ENCODE measurements at regions not wholly inside any gene's neighbourhood (a gene's known extent, or its start where the extent isn't known, plus 50 kb on each side); places are given as distances from the start of the nearest gene placed in this dataset.

DNA sequence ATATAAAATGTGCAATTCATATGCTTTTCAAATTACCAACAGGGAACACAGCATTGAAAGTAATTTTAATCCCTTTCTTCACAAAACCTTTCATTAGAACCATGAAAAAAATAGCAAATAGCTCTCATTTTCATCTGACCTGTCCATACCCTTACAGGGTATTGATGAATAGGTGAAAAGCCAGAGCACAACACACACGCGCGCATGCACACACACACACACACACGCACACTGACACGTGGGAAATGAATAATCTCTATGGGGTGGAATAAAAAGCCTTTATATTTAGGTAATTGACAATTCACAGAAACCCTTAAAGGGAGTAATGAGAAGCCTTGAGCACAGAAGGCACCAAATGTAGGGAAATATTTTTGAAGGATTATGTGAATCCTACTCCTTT, 76.2 kb upstream of the POU2AF2 start:
- ATAC-seq (replicated peaks in 6 of 8): peak in 3 of 8 experiments; percentile 54 to 80 (median 59)
- 56 to 100% (median 66%) methylated on average over 2 to 5 of the region's 5 CpGs; no CpG with 5 or more reads in 3 of the 10 experiments for WGBS, 10 experiments
- in situ Hi-C loops (cut with MboI; ENCODE audit: low pct_unique_long_range_greater_than_20kb in 2 of 9, low sequenced_read_pairs in 9 of 9, unreplicated experiment in 9 of 9): no loop called here
- Histone ChIP-seq H3K4me3 (no peak overlapping the region), H3K27ac (no peak overlapping the region), H3K4me1 (replicated peaks in 1 of 2) (peaks cover 2 to 20% of the 10 kb centered on the region in 2 donors)

DNA sequence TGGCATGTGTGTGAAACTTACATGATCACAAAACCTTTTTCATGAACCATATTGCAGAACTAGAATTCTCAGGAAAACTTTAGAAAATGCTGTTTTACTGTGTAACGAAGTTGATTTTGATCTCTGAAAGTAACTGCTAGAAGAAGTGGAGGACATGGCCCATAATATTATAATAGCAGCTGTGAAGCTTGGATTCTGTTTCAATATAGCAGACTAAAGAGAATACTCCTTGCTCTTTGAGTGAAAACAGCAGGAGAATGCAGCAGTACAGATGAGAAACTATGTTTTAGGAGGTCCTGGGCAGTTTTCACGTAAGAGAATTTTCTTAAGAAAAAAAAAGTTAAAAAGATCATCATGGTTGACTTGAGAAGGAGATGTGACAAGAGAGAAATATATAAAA, 76.7 kb upstream of the POU2AF2 start:
- no peak overlapping the region for H3K4me3 ChIP-seq
- H3K4me1 ChIP-seq (replicated peaks in 1 of 2): peaks cover 2 to 20% of the 10 kb centered on the region in 2 donors
- in situ Hi-C loops (cut with MboI; ENCODE audit: low pct_unique_long_range_greater_than_20kb in 2 of 9, low sequenced_read_pairs in 9 of 9, unreplicated experiment in 9 of 9): no loop called here
- 61 to 100% (median 92%) methylated on average over 1 to 2 of the region's 2 CpGs; no CpG with 5 or more reads in 1 of the 10 experiments for WGBS, 10 experiments
- no peak for ATAC-seq (replicated peaks in 6 of 8)
- H3K27ac ChIP-seq: no peak overlapping the region

DNA sequence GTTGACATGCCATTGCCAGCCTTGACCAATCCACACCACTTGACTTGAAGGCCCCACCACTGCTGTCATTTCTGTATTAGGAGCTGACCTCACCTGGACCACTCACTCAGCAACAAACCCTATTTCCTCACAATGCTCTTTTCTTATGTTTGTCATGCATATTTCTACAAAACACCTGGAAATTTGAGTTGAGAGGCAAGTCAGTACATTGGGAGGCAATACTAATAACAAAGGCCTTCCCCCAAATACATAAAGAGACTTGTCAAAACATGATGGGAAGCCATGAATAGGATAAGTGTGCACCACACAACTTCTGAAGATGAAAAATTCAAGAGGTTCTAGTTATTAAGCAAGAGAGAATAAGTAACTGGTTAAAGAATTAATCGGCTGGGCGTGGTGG, 77.9 kb upstream of the POU2AF2 start:
- no peak overlapping the region for H3K4me3 ChIP-seq
- H3K27ac ChIP-seq: no peak overlapping the region
- WGBS, 10 experiments: 88 to 100% (median 100%) methylated on average over 2 of the region's 2 CpGs; no CpG with 5 or more reads in 5 of the 10 experiments
- H3K4me1 ChIP-seq (replicated peaks in 1 of 2): peaks cover 5 to 16% of the 10 kb centered on the region in 2 donors
- ATAC-seq (replicated peaks in 6 of 8): no peak
- in situ Hi-C loops (cut with MboI; ENCODE audit: low pct_unique_long_range_greater_than_20kb in 2 of 9, low sequenced_read_pairs in 9 of 9, unreplicated experiment in 9 of 9): no loop called here

DNA sequence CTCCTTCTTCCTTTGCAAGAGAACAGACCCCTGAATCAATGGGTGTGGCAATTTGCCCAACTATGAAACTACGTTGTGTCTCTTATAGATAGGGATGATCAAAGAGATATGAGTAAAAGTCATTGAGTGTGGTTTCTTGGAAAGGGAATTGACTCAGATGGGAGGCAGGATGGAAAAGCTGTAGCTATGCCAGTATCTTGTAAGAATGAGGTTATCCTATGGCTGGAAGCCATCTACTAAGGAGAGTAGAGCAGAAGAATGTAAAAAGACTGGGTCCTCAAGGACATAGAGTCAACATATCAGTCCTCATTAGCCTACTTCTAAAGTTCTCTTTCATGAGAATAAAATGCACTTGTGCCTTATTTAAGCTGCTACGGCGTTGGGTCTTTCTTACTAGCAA, 78.9 kb upstream of the POU2AF2 start:
- peaks cover 6 to 12% of the 10 kb centered on the region in 2 donors for H3K4me1 ChIP-seq (replicated peaks in 1 of 2)
- H3K4me3 ChIP-seq: no peak overlapping the region
- no peak for ATAC-seq (replicated peaks in 6 of 8)
- WGBS, 10 experiments: 71 to 100% (median 90%) methylated on average over 1 to 3 of the region's 3 CpGs; no CpG with 5 or more reads in 1 of the 10 experiments
- H3K27ac ChIP-seq: no peak overlapping the region
- in situ Hi-C loops (cut with MboI; ENCODE audit: low pct_unique_long_range_greater_than_20kb in 2 of 9, low sequenced_read_pairs in 9 of 9, unreplicated experiment in 9 of 9): no loop called here

DNA sequence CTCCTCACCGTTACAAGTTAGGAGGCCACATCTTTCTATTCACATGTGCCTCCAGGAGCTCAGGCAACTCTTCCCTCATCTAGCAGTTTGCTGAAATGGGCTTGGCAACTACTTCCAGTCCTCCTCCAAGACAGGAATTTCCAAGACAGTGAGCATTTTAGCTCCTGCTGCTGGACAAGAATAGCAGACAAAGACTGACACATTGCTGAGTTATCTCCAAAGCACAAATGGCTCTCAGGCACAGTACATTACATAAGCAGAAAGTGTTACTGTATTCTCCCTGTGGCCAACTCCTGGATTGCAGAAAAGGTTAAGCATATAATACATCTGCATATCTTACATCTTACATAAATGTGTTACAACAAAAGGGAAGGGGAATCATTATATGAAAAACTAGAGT, 83.2 kb upstream of the POU2AF2 start:
- 0 to 100% (median 0%) methylated on average over 1 of the region's 1 CpG; no CpG with 5 or more reads in 5 of the 10 experiments for WGBS, 10 experiments
- peaks cover 0 to 6% of the 10 kb centered on the region in 2 donors for H3K4me1 ChIP-seq (replicated peaks in 1 of 2)
- in situ Hi-C loops (cut with MboI; ENCODE audit: low pct_unique_long_range_greater_than_20kb in 2 of 9, low sequenced_read_pairs in 9 of 9, unreplicated experiment in 9 of 9): no loop called here
- no peak overlapping the region for H3K4me3 ChIP-seq
- no peak overlapping the region for H3K27ac ChIP-seq
- peak in 3 of 8 experiments; percentile 43 to 90 (median 83) for ATAC-seq (replicated peaks in 6 of 8)

DNA sequence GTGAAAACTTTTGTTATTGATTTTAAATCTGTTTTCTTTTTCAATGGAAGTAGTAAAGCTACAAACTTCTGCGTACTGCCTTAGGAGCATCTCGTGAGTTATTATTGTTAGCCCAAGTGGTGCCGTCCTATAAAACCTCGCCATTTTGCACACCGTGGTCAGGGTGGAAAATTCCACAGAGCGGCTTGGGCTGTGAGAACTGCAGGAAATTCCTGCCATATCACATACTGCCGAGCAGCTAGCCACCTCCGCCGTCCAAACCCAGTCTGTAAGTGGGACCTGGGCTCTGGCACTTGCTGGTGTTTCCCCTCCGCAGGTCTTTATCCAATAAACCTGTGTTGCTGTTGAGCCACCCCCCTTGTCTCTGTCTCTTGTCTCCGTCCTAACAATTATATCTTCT, 88.0 kb upstream of the POU2AF2 start:
- Histone ChIP-seq H3K27ac (no peak overlapping the region), H3K4me3 (no peak overlapping the region), H3K4me1 (replicated peaks in 1 of 2) (peaks cover 0 to under 1% of the 10 kb centered on the region in 2 donors)
- ATAC-seq (replicated peaks in 6 of 8): no peak
- 89 to 98% (median 92%) methylated on average over 2 to 11 of the region's 11 CpGs for WGBS, 10 experiments
- in situ Hi-C loops (cut with MboI; ENCODE audit: low pct_unique_long_range_greater_than_20kb in 2 of 9, low sequenced_read_pairs in 9 of 9, unreplicated experiment in 9 of 9): no loop called here

DNA sequence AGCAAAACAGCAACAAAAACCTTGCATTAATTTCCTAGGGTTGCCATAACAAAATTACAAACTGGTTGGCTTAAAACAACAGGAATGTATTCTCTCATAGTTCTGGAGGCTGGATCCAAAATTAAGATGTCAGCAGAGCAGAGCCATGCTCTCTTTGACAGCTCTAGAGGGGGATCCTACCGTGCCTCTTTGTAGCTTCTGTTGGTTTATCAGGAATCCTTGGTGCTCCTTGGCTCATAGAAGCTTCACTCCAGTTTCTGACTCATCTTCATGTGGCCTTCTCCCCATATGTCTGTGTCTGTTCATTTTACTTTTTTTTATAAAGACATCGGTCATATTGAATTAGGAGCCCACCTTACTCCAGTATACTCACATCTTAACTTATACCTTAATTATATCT, 90.5 kb upstream of the POU2AF2 start:
- Histone ChIP-seq H3K4me1 (replicated peaks in 1 of 2) (no peaks in the 10 kb centered on the region), H3K27ac (no peak overlapping the region), H3K4me3 (no peak overlapping the region)
- in situ Hi-C loops (cut with MboI; ENCODE audit: low pct_unique_long_range_greater_than_20kb in 2 of 9, low sequenced_read_pairs in 9 of 9, unreplicated experiment in 9 of 9): no loop called here
- peak in 2 of 8 experiments; percentile 36 to 48 for ATAC-seq (replicated peaks in 6 of 8)
- WGBS, 10 experiments: 20 to 80% (median 74%) methylated on average over 1 to 2 of the region's 2 CpGs; no CpG with 5 or more reads in 2 of the 10 experiments

DNA sequence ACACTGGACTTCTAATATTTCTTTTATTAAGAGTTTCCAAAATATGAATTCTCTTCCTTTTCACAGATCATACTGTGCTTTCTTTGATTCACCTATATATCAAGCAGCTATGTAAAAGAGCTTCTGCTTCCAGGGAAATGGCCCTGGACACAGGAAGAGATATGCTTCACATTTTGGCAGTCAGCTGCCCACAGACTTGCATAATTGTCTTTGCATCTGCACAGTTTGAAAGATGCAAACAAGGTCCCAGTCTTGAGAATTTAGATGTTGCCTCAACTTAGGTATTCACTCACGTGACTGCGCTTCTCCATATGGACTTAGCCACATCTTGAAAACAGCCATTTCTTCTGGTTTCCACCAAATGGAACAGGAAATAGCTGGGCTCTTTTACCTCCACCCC, 92.3 kb upstream of the POU2AF2 start:
- peak in 2 of 8 experiments; percentile 46 to 64 for ATAC-seq (replicated peaks in 6 of 8)
- Histone ChIP-seq H3K4me1 (replicated peaks in 1 of 2) (no peaks in the 10 kb centered on the region), H3K4me3 (no peak overlapping the region), H3K27ac (no peak overlapping the region)
- WGBS, 10 experiments: 57 to 100% (median 88%) methylated on average over 1 to 2 of the region's 2 CpGs; no CpG with 5 or more reads in 6 of the 10 experiments
- in situ Hi-C loops (cut with MboI; ENCODE audit: low pct_unique_long_range_greater_than_20kb in 2 of 9, low sequenced_read_pairs in 9 of 9, unreplicated experiment in 9 of 9): no loop called here

DNA sequence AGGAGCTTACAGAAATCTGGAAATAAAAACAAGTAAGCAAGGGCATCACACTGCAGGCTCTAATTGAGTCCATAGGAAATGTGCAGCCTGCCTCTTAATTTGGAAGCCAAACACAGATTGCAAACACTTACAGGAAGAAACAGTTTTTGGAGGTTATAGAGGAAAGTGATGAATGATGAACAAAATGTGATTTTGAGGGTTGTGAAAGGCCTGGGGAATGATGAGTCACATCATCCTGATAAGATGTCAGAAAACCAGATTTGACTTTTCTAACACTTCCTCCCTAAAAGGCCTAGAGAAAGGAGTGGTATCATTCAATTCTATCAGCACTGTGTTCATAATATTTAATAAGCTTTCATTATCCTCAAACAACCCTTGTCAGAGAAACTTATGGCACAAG, 96.6 kb upstream of the POU2AF2 start:
- ATAC-seq (replicated peaks in 6 of 8): peak in 1 of 8 experiments; percentile 40
- Histone ChIP-seq H3K4me1 (replicated peaks in 1 of 2) (no peaks in the 10 kb centered on the region), H3K27ac (no peak overlapping the region), H3K4me3 (no peak overlapping the region)
- in situ Hi-C loops (cut with MboI; ENCODE audit: low pct_unique_long_range_greater_than_20kb in 2 of 9, low sequenced_read_pairs in 9 of 9, unreplicated experiment in 9 of 9): no loop called here

DNA sequence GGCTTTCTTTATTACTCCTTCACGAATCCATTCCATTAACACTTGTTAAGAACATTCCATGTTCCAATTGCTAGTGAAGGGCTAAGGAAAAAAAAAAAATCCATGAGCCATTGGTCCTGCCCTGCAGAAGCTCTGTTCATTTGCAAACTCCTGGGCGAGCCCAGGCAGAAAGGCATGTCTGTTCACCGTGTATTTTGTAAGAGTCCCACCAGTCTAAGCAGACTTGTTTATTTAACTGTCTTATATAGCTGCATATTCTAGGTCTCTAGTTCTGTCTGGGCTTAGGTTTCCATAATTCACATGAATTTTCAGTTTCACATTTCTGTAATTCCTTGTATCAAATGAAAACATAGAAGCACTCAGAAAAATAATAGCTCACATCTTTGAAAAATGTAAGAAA, 97.4 kb upstream of the POU2AF2 start:
- Histone ChIP-seq H3K4me1 (replicated peaks in 1 of 2) (no peaks in the 10 kb centered on the region), H3K4me3 (no peak overlapping the region), H3K27ac (no peak overlapping the region)
- WGBS, 10 experiments: 0 to 71% (median 33%) methylated on average over 1 to 3 of the region's 3 CpGs
- in situ Hi-C loops (cut with MboI; ENCODE audit: low pct_unique_long_range_greater_than_20kb in 2 of 9, low sequenced_read_pairs in 9 of 9, unreplicated experiment in 9 of 9): no loop called here
- ATAC-seq (replicated peaks in 6 of 8): peak in 3 of 8 experiments; percentile 54 to 99 (median 90)

DNA sequence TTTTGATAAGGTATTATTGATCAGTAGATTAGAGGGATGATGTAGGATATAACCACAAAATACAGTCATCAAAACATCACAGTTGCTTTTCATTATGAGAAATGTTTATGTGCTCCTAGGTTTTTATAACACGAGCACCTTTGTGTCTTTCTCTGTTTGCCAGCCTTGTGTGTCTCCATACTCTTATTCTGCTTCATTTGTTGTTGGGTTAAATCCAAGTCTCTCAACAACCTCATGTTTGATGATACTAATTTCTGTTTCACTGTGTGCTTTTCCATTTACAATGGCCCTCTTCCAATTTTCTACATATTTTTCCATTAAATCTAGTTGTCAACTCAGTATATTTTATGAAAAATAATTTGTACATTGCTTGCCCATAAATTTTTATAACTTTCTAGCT, 107.7 kb upstream of the POU2AF2 start:
- in situ Hi-C loops (cut with MboI; ENCODE audit: low pct_unique_long_range_greater_than_20kb in 2 of 9, low sequenced_read_pairs in 9 of 9, unreplicated experiment in 9 of 9): no loop called here
- peaks cover 15 to 18% of the 10 kb centered on the region in 2 donors for H3K4me1 ChIP-seq (replicated peaks in 1 of 2)
- H3K4me3 ChIP-seq: no peak overlapping the region
- ATAC-seq (replicated peaks in 6 of 8): no peak
- WGBS, 10 experiments: 0 to 100% (median 80%) methylated on average over 1 of the region's 1 CpG; no CpG with 5 or more reads in 1 of the 10 experiments
- H3K27ac ChIP-seq: no peak overlapping the region

DNA sequence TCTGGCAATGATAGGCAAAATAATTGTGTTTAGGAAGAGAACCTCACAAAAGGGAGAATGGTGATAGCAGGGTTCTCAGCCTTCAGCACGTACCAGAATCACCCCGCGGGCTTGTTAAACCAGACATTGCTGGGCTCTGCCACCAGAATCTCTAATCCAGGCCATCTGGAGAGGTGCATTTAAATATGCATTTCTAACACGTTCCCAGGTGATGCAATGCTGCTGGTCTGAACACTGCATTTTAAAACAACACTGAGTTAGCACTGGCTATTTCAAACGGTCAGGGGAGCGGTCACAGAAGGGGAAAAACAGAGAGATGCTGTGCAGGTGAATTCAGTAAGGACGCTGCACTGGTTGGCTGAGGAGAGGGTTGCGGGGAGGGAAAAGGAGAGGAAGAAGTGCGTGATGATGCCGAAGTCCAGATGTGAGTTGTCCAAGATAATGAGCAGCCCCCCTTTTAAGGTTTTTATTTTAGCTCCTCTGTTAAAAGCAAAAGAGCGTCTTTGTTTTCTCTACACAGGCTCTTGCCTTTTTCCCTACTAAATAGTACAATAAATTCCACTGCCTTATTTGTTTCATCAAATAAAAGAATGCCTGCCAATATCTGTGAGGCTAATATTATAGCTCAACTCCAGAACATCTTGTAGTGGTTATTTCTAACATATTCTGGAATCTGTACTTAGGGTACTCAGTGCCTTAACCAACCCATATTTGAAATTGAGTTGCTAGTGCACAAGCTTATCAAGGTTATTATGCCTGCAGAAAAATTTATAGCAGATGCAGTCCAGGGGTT, 109.6 kb upstream of the POU2AF2 start:
- Histone ChIP-seq H3K4me3 (no peak overlapping the region), H3K4me1 (replicated peaks in 1 of 2) (peaks cover 15 to 18% of the 10 kb centered on the region in 2 donors), H3K27ac (no peak overlapping the region)
- WGBS, 10 experiments: 4 to 100% (median 40%) methylated on average over 1 to 10 of the region's 11 CpGs; no CpG with 5 or more reads in 1 of the 10 experiments
- in situ Hi-C loops (cut with MboI; ENCODE audit: low pct_unique_long_range_greater_than_20kb in 2 of 9, low sequenced_read_pairs in 9 of 9, unreplicated experiment in 9 of 9): no loop called here
- peak; percentile 22 to 82 (median 56) for ATAC-seq (replicated peaks in 6 of 8)

DNA sequence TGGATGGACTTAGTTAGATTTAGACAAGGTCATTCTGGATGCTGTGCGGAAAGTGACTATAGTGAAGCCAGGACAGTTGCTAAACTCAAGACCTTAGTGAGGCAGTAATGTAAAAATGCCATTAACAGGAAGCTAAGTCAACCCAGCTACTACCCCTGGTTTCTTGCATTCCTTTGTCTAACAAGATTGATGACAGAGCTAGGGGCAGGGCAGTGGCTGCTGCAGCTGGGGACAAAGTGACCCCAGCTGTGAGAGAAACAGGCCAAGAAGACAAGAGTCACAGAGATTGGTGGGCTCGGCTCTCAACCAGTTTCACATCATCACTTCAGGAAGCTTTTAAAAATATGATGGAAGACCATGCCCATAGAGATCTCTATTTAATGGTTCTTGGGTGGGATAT, 110.4 kb upstream of the POU2AF2 start:
- in situ Hi-C loops (cut with MboI; ENCODE audit: low pct_unique_long_range_greater_than_20kb in 2 of 9, low sequenced_read_pairs in 9 of 9, unreplicated experiment in 9 of 9): no loop called here
- 36 to 100% (median 53%) methylated on average over 1 to 2 of the region's 2 CpGs; no CpG with 5 or more reads in 2 of the 10 experiments for WGBS, 10 experiments
- peak in 1 of 8 experiments; percentile 27 for ATAC-seq (replicated peaks in 6 of 8)
- Histone ChIP-seq H3K27ac (no peak overlapping the region), H3K4me1 (replicated peaks in 1 of 2) (peaks cover 15 to 18% of the 10 kb centered on the region in 2 donors), H3K4me3 (no peak overlapping the region)
